Loucy (cell line): ENCODE measurements at regions not wholly inside any gene's neighbourhood (a gene's known extent, or its start where the extent isn't known, plus 50 kb on each side); places are given as distances from the start of the nearest gene placed in this dataset.

Source experiments
- H2AFZ ChIP-seq: fragments of 200-600 bp; sonication (generic); 2 replicates; pipeline ENCODE4 v1.6.0; 2016; ENCODE audit warnings: antibody characterized with exemption, mild to moderate bottlenecking, low read length, moderate library complexity
- H3F3A ChIP-seq: fragments of 200-600 bp; 2 replicates; pipeline ENCODE4 v1.6.0; 2016; ENCODE audit warnings: antibody characterized with exemption, low read depth, mild to moderate bottlenecking
- H3K27me3 ChIP-seq: fragments of 200-600 bp; sonication (generic); 2 replicates; pipeline ENCODE4 v1.6.1; 2014; ENCODE audit warnings: low read length, mild to moderate bottlenecking; ENCODE audit not compliant: insufficient read depth, poor library complexity, severe bottlenecking
- H3K36me3 ChIP-seq: fragments of 200-600 bp; sonication (generic); 2 replicates; pipeline ENCODE4 v1.6.1; 2016; ENCODE audit warnings: low read length; ENCODE audit not compliant: insufficient read depth
- H3K4me1 ChIP-seq: fragments of 200-600 bp; sonication (generic); 2 replicates; pipeline ENCODE4 v1.5.1; 2014; ENCODE audit warnings: low read length, mild to moderate bottlenecking; ENCODE audit not compliant: insufficient read depth, poor library complexity, severe bottlenecking
- H3K4me2 ChIP-seq: fragments of 200-600 bp; sonication (generic); 2 replicates; pipeline ENCODE4 v1.6.0; 2014; ENCODE audit warnings: antibody characterized with exemption, low read length, low read depth, mild to moderate bottlenecking; ENCODE audit not compliant: poor library complexity, severe bottlenecking
- H3K4me3 ChIP-seq: fragments of 200-600 bp; sonication (generic); 2 replicates; pipeline ENCODE4 v1.5.1; 2014; ENCODE audit warnings: low read length, mild to moderate bottlenecking, mixed read lengths; ENCODE audit not compliant: poor library complexity, severe bottlenecking
- H3K79me2 ChIP-seq: fragments of 200-600 bp; sonication (generic); 2 replicates; pipeline ENCODE4 v1.6.1; 2014; ENCODE audit warnings: low read length; ENCODE audit not compliant: insufficient read depth
- H3K9ac ChIP-seq: fragments of 200-600 bp; sonication (generic); 2 replicates; pipeline ENCODE4 v1.6.0; 2014; ENCODE audit warnings: mild to moderate bottlenecking, low read depth, low read length, moderate library complexity; ENCODE audit not compliant: poor library complexity, severe bottlenecking
- H3K9me2 ChIP-seq: fragments of 200-600 bp; sonication (generic); replicated peaks from 2 replicates; pipeline ENCODE4 v1.6.1; 2016; ENCODE audit warnings: low read depth, low read length, mixed read lengths
- H3K9me3 ChIP-seq: fragments of 200-600 bp; sonication (generic); 2 replicates; pipeline ENCODE4 v1.6.1; 2014; ENCODE audit warnings: mild to moderate bottlenecking, antibody characterized with exemption, low read length, low read depth; ENCODE audit not compliant: insufficient read depth
- H4K20me1 ChIP-seq: fragments of 200-600 bp; sonication (generic); 2 replicates; pipeline ENCODE4 v1.6.0; 2014; ENCODE audit warnings: antibody characterized with exemption, low read length, mild to moderate bottlenecking; ENCODE audit not compliant: insufficient read depth, poor library complexity, severe bottlenecking
- EZH2phosphoT487 ChIP-seq: fragments of 200-600 bp; IDR thresholded peaks from 2 replicates; pipeline ENCODE4 v1.6.1; 2018; ENCODE audit warnings: antibody characterized with exemption, mild to moderate bottlenecking, moderate library complexity, borderline replicate concordance
- TF ChIP-seq, protein P1 (sequence below): fragments of 200-600 bp; sonication (generic); conservative IDR thresholded peaks from 2 replicates; pipeline ENCODE4 v1.5.1; 2014; ENCODE audit warnings: mild to moderate bottlenecking, antibody characterized with exemption, low read length

DNA sequence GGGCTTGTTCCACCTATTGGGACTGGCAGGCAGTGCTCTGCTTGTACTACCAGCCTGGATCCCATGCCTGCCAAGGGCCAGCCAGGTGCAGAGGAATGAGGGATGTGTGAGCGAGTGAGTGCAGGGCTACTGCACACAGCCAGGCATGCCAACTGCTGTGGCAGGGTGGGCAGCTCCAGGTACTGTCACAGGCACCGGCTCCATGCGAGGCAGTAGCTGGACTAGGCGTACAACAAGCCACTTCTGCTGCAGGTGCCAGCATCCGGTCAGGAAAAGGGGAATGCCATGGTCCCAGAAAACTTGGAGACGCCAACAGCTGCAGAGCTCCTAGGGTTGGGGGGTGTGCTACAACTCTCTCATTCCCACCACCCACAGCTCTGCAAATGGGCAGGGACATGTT lies 1356.7 kb downstream of the SI start:
- Histone ChIP-seq H3F3A (no peaks in the 10 kb centered on the region), H3K9me2 (no peaks in the 10 kb centered on the region), H3K9me3 (no peaks in the 10 kb centered on the region), H3K79me2 (no peaks in the 10 kb centered on the region), H3K4me3 (no peak overlapping the region), H3K9ac (no peak overlapping the region), H3K4me2 (no peak overlapping the region), H3K36me3 (no peaks in the 10 kb centered on the region), H2AFZ (no peak overlapping the region), H4K20me1 (no peaks in the 10 kb centered on the region), H3K27me3 (no peaks in the 10 kb centered on the region), H3K4me1 (no peaks in the 10 kb centered on the region)
- no peak for TF ChIP-seq EZH2phosphoT487
- TF ChIP-seq, protein P1, sequence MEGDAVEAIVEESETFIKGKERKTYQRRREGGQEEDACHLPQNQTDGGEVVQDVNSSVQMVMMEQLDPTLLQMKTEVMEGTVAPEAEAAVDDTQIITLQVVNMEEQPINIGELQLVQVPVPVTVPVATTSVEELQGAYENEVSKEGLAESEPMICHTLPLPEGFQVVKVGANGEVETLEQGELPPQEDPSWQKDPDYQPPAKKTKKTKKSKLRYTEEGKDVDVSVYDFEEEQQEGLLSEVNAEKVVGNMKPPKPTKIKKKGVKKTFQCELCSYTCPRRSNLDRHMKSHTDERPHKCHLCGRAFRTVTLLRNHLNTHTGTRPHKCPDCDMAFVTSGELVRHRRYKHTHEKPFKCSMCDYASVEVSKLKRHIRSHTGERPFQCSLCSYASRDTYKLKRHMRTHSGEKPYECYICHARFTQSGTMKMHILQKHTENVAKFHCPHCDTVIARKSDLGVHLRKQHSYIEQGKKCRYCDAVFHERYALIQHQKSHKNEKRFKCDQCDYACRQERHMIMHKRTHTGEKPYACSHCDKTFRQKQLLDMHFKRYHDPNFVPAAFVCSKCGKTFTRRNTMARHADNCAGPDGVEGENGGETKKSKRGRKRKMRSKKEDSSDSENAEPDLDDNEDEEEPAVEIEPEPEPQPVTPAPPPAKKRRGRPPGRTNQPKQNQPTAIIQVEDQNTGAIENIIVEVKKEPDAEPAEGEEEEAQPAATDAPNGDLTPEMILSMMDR = no peak

DNA sequence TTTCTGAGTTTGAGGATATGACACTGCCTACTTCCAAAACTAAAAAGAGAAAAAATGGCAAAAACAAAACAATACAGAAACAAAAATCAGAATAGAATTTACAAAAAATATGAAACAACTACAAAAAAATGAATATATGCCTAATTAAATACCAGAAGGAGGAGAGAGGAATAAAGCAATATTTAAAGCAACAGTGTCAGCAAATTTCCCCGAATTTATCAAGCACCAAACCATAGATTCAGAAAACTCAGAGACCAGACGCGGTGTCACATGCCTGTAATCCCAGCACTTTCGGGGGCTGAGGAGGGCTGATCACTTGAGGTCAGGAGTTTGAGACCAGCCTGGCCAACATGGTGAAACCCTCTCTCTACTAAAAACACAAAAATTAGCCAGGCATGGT lies 1360.9 kb downstream of the SI start:
- no peak overlapping the region for H3K9ac ChIP-seq
- H4K20me1 ChIP-seq = no peaks in the 10 kb centered on the region
- no peaks in the 10 kb centered on the region for H3K9me3 ChIP-seq
- H3K4me1 ChIP-seq = no peaks in the 10 kb centered on the region
- H2AFZ ChIP-seq = no peak overlapping the region
- H3K36me3 ChIP-seq = no peaks in the 10 kb centered on the region
- H3K9me2 ChIP-seq = no peaks in the 10 kb centered on the region
- H3K4me2 ChIP-seq = no peak overlapping the region
- no peaks in the 10 kb centered on the region for H3K27me3 ChIP-seq
- H3K79me2 ChIP-seq = no peaks in the 10 kb centered on the region
- TF ChIP-seq, protein P1 = no peak
- no peak for TF ChIP-seq EZH2phosphoT487
- H3F3A ChIP-seq = no peaks in the 10 kb centered on the region
- H3K4me3 ChIP-seq = no peak overlapping the region

DNA sequence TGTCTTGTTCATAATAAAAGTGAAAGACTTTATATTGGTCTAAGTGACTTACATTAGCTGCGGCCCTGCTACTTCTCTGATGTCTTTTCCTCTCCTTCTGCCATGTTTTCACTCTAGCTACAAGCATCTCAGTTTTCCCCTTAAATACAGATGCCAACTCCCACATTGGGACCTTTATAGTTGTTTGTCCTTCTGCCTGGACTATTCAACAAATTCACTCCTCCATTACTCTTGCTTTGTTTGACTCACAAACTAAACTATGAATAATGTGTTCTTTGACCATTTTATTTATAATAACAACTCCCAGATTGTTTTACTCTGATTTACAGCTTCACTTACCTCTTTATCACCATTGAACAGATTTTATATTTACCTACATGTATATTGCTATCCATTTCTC lies 1369.9 kb downstream of the SI start:
- H3K36me3 ChIP-seq = no peaks in the 10 kb centered on the region
- no peaks in the 10 kb centered on the region for H3K4me1 ChIP-seq
- no peak overlapping the region for H3K9ac ChIP-seq
- H3K4me3 ChIP-seq = no peak overlapping the region
- H3K9me3 ChIP-seq = no peaks in the 10 kb centered on the region
- H3K4me2 ChIP-seq = no peak overlapping the region
- no peaks in the 10 kb centered on the region for H4K20me1 ChIP-seq
- no peak overlapping the region for H2AFZ ChIP-seq
- H3K79me2 ChIP-seq = no peaks in the 10 kb centered on the region
- H3F3A ChIP-seq = no peaks in the 10 kb centered on the region
- TF ChIP-seq, protein P1 = no peak
- H3K9me2 ChIP-seq = no peaks in the 10 kb centered on the region
- H3K27me3 ChIP-seq = no peaks in the 10 kb centered on the region
